Forelimb muscle (tissue), 1 donor: ENCODE measurements at regions not wholly inside any gene's neighbourhood (a gene's known extent, or its start where the extent isn't known, plus 50 kb on each side); places are given as distances from the start of the nearest gene placed in this dataset.

Experiments used
- DNase-seq: peaks from one replicate; pipeline ENCODE4 v3.0.0-alpha.2; 2013; ENCODE audit warnings: low read depth

DNA sequence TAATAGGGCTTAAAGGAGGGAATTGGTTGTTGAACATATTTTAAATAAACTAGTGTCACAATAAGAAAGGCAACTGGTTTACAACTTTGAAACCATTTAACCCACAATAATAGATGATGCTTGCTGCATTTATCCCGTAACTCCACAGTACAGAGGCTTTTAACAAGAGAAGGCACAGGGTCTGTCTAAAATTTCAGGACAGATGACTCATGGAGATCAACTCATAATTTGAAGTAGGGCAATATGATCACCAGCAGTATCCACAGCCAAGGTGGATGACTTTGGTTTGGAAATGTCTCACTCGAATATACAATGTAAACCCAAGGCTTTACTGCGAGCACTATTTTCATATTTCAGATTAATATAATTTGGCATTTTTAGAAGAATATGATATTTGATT is 340.2 kb downstream of the LRIG3 start:
- no peak for DNase-seq

- no peak for DNase-seq
Observed at GRCh38 chr12:58583529-58583928, 336.8 kb downstream of the LRIG3 start.

DNA sequence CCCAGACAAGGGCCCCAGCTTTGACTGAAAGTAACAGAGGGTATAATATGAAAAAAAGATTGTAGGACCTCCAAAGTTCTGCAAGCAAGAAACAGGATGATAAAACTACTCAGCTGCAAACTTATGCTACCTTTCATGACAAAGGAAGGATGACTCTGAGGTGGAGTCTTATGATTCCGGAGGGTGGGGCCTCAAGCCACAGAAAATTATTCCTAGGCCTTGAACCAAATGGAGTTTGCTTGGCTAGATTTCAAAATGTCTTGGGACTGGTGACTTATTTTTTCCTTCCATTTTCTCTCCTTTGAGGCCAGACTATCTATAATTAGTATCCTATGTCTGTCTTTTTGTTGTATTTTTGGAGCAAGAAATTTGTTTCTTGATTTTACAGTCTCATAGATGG is 336.4 kb downstream of the LRIG3 start:
- DNase-seq: no peak

DNA sequence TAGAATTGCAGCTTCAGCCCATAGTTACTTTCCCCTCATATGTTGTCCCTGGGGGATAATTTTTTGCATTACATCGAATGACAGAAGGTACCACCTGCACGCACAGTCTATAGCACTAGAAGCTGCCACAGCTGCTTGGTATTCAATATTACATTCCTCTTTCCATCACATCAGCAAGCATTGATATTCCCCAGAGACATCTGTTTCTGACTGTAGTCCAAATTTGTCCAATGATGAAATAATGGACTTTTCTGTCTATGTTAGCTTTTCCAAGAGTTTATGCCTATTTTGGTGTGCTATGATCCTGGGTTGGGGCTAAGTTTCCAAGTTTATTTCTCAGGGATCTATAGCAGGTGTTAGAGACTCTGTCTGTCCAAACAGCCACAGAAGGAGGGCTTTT is 335.4 kb downstream of the LRIG3 start:
- DNase-seq: no peak

- no peak for DNase-seq
Observed at GRCh38 chr12:58586762-58587161, 333.5 kb downstream of the LRIG3 start.

DNA sequence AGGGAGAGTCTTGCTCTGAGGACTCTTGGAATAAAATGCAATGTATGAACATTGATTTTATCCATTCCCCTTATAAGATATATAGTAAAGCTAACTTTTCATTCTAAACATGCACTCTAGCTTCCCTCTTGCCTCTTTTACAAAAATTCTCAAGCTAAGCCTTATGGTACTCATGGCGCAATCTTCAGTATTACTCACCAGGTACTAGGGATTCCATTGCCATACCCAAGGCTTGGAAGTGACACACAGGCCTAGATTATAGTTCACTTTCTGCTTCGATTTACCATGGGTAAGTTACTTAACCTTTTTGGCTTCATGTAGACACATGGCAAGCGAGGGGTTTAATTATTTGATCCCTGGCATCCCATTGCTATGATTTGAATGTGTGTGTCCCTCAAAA is 331.5 kb downstream of the LRIG3 start:
- no peak for DNase-seq

DNA sequence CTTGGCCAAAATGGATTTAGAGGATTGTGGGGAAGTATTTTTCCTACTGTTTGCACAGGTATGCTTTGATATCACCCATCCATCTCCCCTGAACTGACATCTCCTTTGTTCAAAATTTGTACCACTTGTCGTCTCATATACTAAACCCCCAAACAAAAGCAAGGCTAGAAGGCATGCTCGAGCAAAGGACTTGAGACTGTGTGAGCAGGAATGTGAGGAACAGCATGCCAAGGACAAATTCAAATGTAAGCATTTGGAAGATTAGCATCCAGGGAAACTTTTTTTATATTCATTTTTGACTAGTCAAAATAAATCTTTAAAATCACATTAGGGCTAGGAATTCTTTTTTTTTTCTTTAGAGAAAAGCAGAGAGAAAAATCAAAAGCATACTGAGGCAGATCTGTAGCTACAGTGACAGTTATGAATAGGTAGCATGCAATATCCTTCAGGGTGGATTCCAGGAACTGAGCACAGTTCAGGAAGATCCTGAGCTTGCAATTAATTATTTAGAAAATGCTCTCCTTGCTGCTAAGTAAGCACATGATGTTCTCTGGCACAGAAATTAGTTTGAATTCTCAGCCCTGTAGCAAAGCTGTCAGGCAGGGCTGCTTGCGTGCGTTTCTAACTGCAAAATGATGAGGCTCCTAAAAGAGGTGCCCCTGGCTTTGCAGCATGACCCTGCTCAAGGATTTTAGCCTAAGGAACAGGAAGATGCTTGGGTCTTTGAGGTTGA is 327.7 kb downstream of the LRIG3 start:
- no peak for DNase-seq

DNA sequence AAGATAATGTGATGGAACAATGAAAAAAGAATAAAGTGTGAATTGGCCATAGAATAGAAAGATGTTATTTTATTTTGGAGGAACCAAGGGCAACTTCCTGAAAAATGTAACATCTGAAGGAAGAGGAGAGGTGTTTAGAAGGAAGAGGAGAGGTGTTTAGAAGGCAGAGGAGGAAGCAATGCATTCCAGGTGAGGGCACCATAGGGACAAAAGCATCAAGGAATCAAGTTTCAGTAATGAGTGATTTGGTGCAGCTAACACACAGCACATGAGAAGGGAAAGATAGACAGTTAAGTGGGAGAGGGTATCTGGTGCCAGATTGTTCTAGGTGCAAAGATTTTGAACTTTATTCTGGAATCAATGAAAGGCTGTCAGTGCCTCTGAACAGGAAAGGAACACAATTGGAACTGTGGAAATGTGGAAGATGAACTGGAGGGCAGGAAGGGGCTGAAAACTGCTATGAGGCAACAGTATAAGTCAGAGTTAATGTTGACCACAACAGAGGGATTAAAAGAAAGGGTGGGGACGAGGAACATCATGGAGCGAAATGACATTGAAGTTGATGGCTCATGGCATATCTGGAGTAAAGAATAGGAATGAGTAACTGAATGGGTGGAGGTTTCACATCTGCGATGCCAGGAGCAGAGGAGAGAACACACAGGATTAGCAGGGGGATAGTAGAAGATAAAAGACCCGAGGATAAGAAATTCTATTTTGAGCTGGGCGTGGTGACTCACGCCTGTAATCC is 326.6 kb downstream of the LRIG3 start:
- no peak for DNase-seq

DNA sequence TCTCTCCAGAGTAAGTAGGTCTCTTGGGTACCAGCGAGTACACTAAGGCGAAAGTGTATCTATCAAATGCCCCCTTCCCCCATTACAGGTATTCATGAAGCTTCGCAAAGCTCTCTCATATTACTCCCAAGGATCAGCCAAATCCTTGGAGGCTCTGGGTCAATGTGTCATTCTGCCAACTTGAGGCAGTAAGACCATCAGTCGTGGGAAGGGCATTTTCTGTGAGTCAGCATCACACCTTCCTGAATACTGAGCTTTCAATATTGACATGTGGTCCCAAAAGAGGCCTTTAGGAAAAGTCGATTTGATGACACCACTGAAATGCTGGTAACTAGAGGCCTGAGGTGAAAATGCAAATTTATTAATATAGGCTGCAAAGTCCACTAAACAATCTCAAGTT is 323.9 kb downstream of the LRIG3 start:
- DNase-seq: no peak

DNA sequence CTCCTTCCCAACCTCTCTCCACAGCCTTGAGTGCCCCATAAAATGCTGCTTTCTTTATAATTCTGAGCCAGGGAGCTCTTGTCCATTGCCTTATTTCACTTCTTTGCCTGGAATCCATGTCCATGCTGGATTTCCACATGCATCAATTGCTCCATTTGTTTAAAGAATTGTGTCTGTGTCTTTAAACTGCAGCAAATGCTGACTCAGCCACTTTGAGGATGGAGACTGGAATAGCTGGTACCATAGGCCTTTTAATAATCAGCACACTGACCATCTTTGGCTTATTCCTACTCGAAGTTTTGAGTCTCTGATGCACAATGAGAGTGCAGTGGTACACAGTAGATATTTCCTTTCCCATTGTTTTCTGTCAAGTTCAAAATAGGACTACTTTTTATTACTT is 318.8 kb downstream of the LRIG3 start:
- no peak for DNase-seq

- DNase-seq: no peak
Observed at GRCh38 chr12:58602179-58602578, 318.1 kb downstream of the LRIG3 start.

DNA sequence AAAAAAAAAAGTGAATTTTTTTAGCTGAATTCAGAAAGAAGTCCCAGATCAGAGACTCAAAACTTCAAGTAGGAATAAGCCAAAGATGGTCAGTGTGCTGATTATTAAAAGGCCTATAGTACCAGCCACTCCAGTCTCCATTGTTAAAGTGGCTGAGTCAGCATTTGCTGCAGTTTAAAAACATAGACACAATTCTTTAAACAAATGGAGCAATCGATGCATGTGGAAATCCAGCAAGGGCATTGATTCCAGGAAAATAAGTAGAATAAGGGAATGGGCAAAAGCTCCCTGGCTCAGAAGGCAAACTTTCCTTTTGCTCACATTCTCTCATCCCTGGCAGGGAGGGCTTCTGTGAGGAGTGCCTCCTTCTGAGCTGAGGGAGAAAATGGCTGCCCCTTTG is 317.6 kb downstream of the LRIG3 start:
- no peak for DNase-seq

DNA sequence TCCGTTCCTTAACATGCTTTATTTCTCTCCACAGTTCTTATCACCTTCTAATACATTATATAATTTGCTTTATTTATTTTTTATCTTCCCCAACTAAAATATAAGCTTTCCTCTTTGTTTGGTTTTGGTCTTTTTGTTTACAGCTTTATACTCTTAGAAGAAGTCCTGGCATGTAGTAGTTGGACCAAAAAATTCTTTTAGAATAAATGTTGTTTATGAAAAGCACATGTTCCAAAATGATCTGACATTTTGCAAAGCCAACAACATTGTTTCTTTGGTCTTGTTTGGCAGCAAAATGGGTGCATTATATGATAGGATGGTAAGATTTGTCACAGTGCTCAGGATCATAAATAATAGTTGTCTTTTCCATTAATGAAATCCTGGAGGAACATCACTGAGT is 312.5 kb downstream of the LRIG3 start:
- no peak for DNase-seq

DNA sequence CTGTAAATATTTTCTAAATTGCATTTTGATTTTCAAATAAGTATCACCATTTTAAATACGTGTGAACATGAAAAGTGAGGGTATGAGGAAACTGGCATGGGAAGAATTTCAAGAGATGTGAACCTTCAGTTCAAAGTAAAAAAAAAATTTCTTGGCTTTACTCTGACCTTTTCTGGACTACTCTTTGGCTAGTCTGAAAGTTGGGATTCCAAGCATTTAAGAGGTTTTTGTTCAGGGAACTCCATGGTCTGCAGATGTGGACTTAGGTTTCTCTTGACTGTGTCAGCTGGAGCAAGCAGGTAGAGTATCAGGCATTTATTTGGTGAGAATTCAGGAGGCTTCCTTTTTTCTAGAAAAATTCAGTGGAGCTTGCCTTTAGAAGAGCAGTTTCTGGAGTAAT is 311.6 kb downstream of the LRIG3 start:
- DNase-seq: no peak

DNA sequence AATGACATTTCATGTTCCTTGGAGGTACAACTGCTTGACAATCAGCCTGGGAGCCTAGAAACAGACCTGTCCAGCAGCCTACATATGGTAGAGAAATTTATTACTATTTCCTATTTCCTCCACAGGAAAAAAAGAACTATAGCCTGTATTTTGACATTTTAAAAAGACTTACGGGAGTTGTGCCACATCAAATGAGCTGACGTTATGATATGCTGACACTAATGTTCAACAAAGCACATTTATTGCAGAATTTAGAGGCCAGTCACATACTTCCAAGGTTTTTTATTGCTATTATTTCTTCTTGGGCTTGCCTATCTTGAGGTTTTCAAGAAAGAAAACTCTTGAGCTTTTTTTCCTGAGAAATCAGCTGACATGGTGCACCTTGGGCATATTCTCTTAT is 305.3 kb downstream of the LRIG3 start:
- DNase-seq: no peak

- no peak for DNase-seq
Observed at GRCh38 chr12:58615576-58615975, 304.7 kb downstream of the LRIG3 start.

- no peak for DNase-seq
Observed at GRCh38 chr12:58616618-58617017, 303.7 kb downstream of the LRIG3 start.

- DNase-seq: no peak
Observed at GRCh38 chr12:58621126-58621525, 299.2 kb downstream of the LRIG3 start.

DNA sequence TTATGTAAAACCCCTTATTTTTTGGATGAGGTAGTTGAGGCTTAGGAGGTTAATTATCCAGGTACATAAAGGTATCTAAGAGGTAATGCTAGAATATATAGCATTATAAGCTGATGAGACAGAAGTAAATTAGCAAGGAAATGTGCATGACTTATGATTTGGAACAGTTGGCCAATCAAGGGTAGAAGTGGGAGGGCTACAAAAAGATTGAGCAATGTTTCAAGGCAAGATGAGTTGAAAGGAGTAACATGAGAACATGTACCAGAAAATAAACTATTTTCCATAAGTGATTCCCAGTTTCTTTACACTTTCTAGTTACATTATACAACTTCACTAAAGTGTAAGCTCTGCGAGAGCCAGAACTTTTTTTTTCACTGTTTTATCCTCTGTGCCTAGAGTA is 290.9 kb downstream of the LRIG3 start:
- DNase-seq: no peak

DNA sequence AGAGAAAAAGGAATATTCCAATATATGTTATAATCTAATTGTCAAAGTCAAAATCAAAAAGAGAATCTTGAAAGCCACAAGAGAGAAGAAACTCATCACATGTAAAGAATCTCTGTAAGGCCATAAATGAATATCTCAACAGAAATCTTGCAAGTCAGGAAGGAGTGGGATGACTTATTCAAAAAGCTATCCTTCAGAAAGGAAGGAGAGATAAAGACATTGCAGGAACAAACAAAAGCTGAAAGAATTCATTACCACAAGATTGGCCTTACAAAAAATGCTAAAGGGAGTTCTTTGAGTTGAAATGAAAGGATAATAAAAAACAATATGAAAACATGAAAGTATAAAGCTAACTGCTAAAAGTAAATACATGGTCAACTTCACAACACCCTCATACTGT is 286.8 kb downstream of the LRIG3 start:
- no peak for DNase-seq

DNA sequence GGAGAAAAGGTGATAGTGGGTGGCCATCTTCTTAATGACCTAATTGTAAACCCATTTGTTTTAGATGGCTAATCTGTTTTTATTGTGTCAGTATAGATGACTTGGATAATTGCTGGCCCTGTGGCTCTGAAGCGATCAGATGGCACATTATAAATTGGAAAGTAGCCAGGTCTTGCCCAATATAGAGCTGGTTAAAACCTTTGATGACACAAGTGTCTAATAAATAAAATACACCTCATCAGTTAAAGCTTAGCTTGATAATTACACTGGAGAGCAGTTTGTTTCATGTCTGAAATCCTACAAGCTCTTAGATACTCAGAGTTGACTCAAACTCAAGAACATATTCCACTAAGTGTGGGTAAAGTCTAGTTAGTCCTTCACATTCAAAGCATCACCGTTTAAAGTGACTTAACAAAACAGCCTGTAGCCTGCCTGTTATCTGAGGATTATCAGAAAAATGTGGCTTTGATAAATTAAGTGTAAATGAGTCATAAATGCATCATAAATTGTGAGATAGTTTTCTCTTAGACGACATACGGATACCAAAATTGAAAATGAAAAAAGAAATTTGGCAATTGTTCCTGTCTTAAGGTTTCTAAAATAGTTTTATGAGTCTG is 280.9 kb downstream of the LRIG3 start:
- no peak for DNase-seq

DNA sequence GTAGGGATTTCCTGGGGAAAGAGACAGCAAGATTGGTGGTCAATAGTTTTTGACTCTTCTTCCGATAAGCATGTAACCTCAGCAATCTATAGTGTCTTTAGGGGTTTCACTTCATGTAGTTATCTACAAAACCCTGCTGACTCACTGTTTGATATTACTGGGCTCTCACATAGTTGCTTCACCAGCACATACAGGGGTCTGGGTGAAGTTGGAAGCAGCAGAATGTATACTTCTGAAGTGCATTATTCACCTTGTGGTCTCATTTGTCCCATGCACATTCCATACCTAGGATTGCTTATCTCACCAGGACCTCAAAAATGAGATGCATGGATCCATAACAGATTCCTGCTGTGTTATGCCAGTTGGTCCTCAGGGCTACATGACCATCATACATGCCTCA is 280.0 kb downstream of the LRIG3 start:
- no peak for DNase-seq

DNA sequence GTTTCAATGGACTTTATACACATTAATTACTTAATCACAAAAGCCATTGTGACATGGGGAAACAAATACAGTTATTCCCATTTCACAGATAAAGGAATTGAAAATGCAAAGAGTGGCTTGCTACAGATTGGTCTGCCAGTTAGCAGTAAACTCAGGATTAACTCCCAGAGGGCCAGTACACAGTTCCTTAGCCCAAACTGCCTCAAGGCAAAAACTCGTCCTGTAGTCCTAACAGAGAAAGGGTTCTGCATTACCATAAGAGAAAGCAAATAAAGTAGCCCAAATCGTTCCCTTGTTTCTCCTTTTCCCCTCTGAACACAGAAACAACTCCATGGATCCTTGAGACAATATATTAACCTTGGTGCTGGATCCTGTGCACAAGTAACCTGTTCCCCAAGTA is 274.4 kb downstream of the LRIG3 start:
- no peak for DNase-seq
